Gastrocnemius medialis (tissue), 4 donors: ENCODE measurements at regions not wholly inside any gene's neighbourhood (a gene's known extent, or its start where the extent isn't known, plus 50 kb on each side); places are given as distances from the start of the nearest gene placed in this dataset.

ENCODE experiments used
- ATAC-seq, 2 donors: fragments of 150-250 bp; one replicate each; pipeline ENCODE4 v1.9.1; 2016
- DNase-seq, 2 donors: peaks; one replicate each; pipeline ENCODE4 v3.0.0-alpha.2; 2019
- H3K27ac ChIP-seq, 4 donors: fragments of 200-600 bp; sonication (generic); 1 replicate in 1 of 4; 2 replicates in 3 of 4; pipeline ENCODE4 v1.5.1; 2016 to 2018; ENCODE audit warnings: mild to moderate bottlenecking in 2 of 4, moderate library complexity in 1 of 4
- H3K27me3 ChIP-seq, 3 donors: fragments of 200-600 bp; sonication (generic) in 2 of 3; 1 replicate in 1 of 3; 2 replicates in 2 of 3; pipeline versions ENCODE4 v1.5.1 to v1.6.0; 2016 to 2019; ENCODE audit warnings: mild to moderate bottlenecking in 1 of 3, moderate library complexity in 1 of 3
- H3K36me3 ChIP-seq, 2 donors: fragments of 200-600 bp; sonication (generic) in 1 of 2; one replicate each; pipeline ENCODE4 v1.5.1; 2017 to 2018
- H3K4me1 ChIP-seq, 2 donors: fragments of 200-600 bp; sonication (generic) in 1 of 2; one replicate each; pipeline ENCODE4 v1.5.1; 2016 to 2017; ENCODE audit warnings: mild to moderate bottlenecking in 2 of 2
- H3K4me3 ChIP-seq, 4 donors: fragments of 200-600 bp; sonication (generic) in 3 of 4; 1 replicate in 1 of 4; 2 replicates in 3 of 4; pipeline ENCODE4 v1.5.1; 2016 to 2019; ENCODE audit warnings: mild to moderate bottlenecking in 2 of 4
- H3K9me3 ChIP-seq, 3 donors: fragments of 200-600 bp; sonication (generic) in 2 of 3; 1 replicate in 1 of 3; 2 replicates in 2 of 3; pipeline ENCODE4 v1.5.1; 2016 to 2019
- POLR2A ChIP-seq, 2 donors: fragments of 450-650 bp; IDR thresholded peaks; one replicate each; pipeline ENCODE4 v1.6.1; 2017; ENCODE audit warnings: antibody characterized with exemption in 2 of 2, mild to moderate bottlenecking in 2 of 2, moderate library complexity in 2 of 2
- in situ Hi-C, 4 donors: fragments of 200-750 bp; cut with MboI; loops; one replicate each; pipeline versions ENCODE4 v1.15.0 to v1.8.0; 2017; ENCODE audit warnings: low sequenced_read_pairs in 4 of 4
- intact Hi-C: fragments of 100-400 bp; cut with DNase I; formaldehyde crosslinking; loops from one replicate; pipeline ENCODE4 v1.15.1; 2023; ENCODE audit warnings: low total_unique reads
- TF ChIP-seq, protein P1 (sequence below), 5 experiments: fragments of 450-650 bp in 3 of 5; fragments of 200-600 bp in 2 of 5; sonication (generic) in 2 of 5; IDR thresholded peaks in 4 of 5; conservative IDR thresholded peaks in 1 of 5; 1 replicate in 4 of 5; 2 replicates in 1 of 5; pipeline ENCODE4 v1.5.1; 2016 to 2019; ENCODE audit warnings: antibody characterized with exemption in 5 of 5, mild to moderate bottlenecking in 3 of 5, moderate library complexity in 3 of 5

DNA sequence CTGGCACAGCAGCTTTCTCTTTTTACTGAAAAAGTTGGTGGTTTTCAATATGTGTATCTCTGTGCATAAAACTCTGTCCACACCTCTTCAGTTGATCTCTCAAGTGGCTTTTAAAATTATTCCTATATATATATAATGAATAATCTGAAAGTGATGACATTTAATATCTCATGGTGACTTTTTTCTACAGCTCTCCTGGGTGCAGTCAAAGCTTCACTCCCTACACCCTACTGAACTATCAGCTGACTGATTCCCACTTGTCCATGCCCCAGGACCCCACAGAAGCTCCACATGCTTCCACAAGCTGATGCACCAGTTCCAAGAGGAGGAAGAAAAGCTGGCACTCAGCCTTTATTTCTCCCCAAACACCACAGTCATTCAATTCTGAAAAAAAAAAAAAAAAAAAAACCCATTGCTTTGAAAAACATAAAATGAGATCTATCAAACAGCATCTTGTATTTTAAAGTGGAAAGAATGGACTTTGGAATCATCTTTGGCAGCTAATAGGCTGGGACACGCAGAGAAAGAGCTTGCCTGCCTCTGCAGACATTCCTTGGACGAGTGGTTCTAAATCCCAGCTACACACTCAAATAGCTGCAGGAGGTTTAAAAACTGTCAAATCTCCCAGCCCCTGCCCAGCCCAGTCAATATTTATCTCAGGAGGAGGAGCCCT, 75.3 kb upstream of the GDF10 start:
- intact Hi-C loops, result no loop called here

GRCh38 chr10:47225219-47225927, 74.6 kb upstream of the GDF10 start:
- in situ Hi-C loops, result no loop called here
- Histone ChIP-seq H3K27me3 (no peaks in the 10 kb centered on the region), H3K4me1 (peaks cover 0 to 1% of the 10 kb centered on the region in 2 donors), H3K4me3 (no peak overlapping the region), H3K9me3 (no peaks in the 10 kb centered on the region), H3K27ac (no peak overlapping the region), H3K36me3 (no peaks in the 10 kb centered on the region)
- intact Hi-C loops, result no loop called here
- TF ChIP-seq, protein P1, sequence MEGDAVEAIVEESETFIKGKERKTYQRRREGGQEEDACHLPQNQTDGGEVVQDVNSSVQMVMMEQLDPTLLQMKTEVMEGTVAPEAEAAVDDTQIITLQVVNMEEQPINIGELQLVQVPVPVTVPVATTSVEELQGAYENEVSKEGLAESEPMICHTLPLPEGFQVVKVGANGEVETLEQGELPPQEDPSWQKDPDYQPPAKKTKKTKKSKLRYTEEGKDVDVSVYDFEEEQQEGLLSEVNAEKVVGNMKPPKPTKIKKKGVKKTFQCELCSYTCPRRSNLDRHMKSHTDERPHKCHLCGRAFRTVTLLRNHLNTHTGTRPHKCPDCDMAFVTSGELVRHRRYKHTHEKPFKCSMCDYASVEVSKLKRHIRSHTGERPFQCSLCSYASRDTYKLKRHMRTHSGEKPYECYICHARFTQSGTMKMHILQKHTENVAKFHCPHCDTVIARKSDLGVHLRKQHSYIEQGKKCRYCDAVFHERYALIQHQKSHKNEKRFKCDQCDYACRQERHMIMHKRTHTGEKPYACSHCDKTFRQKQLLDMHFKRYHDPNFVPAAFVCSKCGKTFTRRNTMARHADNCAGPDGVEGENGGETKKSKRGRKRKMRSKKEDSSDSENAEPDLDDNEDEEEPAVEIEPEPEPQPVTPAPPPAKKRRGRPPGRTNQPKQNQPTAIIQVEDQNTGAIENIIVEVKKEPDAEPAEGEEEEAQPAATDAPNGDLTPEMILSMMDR (IDR thresholded peaks at IDR 0.05 in 4 of 5, conservative IDR thresholded peaks at IDR 0.05 in 1 of 5), result no peak
- no peak for TF ChIP-seq POLR2A (IDR thresholded peaks at IDR 0.05)
- ATAC-seq, result no peak
- no peak for DNase-seq

More for the DNA sequence above, 75.3 kb upstream of the GDF10 start:
- no peak for TF ChIP-seq POLR2A (IDR thresholded peaks at IDR 0.05)
- TF ChIP-seq, protein P1 (IDR thresholded peaks at IDR 0.05 in 4 of 5, conservative IDR thresholded peaks at IDR 0.05 in 1 of 5), result no peak
- H3K4me3 ChIP-seq, result no peak overlapping the region
- no peak overlapping the region for H3K27ac ChIP-seq
- H3K36me3 ChIP-seq, result no peaks in the 10 kb centered on the region
- H3K9me3 ChIP-seq, result no peaks in the 10 kb centered on the region
- ATAC-seq, result no peak
- in situ Hi-C loops, result no loop called here
- no peaks in the 10 kb centered on the region for H3K27me3 ChIP-seq
- no peak for DNase-seq
- H3K4me1 ChIP-seq, result no peaks in the 10 kb centered on the region

DNA sequence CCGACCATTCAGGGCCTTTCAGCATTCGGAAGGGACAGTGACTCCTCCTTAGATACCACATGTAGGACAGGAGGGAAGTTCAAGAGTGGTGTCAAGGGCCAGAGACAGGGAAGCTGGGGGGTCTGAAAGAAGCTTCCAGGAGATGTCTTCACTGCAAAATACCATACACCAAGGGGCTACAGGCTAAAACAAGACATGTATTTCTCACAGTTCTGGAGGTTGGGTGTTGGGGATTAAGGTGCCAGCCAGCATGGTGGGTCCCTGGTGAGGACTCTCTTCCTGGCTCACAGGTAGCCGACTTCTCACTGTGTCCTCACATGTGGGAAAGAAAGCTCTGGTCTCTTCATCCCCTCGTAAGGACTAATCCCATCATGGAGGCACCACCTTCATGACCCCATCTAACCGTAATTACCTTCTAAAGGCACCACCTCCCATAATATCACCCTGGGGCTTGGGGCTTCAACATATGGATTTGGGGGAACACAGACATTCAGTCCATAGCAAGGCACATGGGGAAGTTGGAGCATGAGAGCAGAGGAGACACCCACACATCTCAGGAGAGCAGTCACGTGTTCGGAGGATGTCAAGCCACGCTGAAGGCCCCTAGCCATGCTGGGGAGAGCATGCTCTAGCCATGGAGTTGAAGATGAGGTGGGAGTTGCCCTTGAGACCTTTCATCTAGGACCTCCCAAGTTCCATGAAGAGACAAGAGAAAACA, 73.9 kb upstream of the GDF10 start:
- Histone ChIP-seq H3K9me3 (no peaks in the 10 kb centered on the region), H3K4me1 (peaks cover 0 to 8% of the 10 kb centered on the region in 2 donors), H3K27me3 (no peaks in the 10 kb centered on the region), H3K4me3 (no peak overlapping the region), H3K36me3 (no peaks in the 10 kb centered on the region), H3K27ac (no peak overlapping the region)
- TF ChIP-seq, protein P1 (IDR thresholded peaks at IDR 0.05 in 4 of 5, conservative IDR thresholded peaks at IDR 0.05 in 1 of 5), result no peak
- no peak for TF ChIP-seq POLR2A (IDR thresholded peaks at IDR 0.05)
- no peak for ATAC-seq
- intact Hi-C loops, result no loop called here
- in situ Hi-C loops, result no loop called here
- DNase-seq, result no peak

DNA sequence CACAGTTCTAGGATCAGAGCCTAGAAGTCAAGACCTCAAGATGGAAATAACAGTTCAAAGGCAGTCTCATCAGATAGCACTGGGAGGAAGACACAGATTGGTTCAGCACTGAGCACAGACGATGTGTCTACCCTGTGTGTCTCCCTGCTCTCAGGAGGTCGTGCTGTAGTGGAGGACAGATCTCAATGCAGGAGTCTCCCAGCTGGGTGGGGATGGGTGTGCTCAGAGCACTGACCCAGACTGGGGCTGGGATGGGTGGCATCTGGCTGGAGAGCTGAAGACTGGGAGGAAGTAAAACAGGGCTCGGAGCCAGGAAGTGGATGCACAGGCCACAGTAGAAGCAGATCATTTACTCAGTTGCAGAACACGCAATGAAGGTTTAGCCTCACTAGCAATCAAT, 69.5 kb upstream of the GDF10 start:
- ATAC-seq (no peak), DNase-seq (no peak)
- H3K4me1 ChIP-seq, result peaks cover 4 to 9% of the 10 kb centered on the region in 2 donors
- H3K27ac ChIP-seq, result peak overlapping the region in 1 of 4 donors; percentile 40
- no peaks in the 10 kb centered on the region for H3K27me3 ChIP-seq
- H3K4me3 ChIP-seq, result no peak overlapping the region
- TF ChIP-seq, protein P1 (IDR thresholded peaks at IDR 0.05 in 4 of 5, conservative IDR thresholded peaks at IDR 0.05 in 1 of 5), result no peak
- TF ChIP-seq POLR2A (IDR thresholded peaks at IDR 0.05), result no peak
- intact Hi-C loops (no loop called here), in situ Hi-C loops (no loop called here)
- H3K36me3 ChIP-seq, result no peaks in the 10 kb centered on the region
- no peaks in the 10 kb centered on the region for H3K9me3 ChIP-seq
